Neural cell (in vitro differentiated cells): ENCODE measurements at regions not wholly inside any gene's neighbourhood (a gene's known extent, or its start where the extent isn't known, plus 50 kb on each side); places are given as distances from the start of the nearest gene placed in this dataset.

Source experiments
- EP300 ChIP-seq: fragments of 450-650 bp; conservative IDR thresholded peaks from 2 replicates; pipeline ENCODE4 v1.6.1; 2014; ENCODE audit warnings: antibody characterized with exemption, mild to moderate bottlenecking, moderate library complexity; ENCODE audit not compliant: poor library complexity, severe bottlenecking
- EZH2 ChIP-seq: fragments of 200-600, 300-800 bp; shearing (Covaris generic), sonication (generic); IDR thresholded peaks from 2 replicates; pipeline ENCODE4 v1.6.1; 2014; ENCODE audit warnings: antibody characterized with exemption, low read length, borderline replicate concordance, mild to moderate bottlenecking; ENCODE audit not compliant: insufficient read depth, poor library complexity, severe bottlenecking
- MXI1 ChIP-seq: fragments of 450-650 bp; conservative IDR thresholded peaks from 2 replicates; pipeline ENCODE4 v1.6.1; 2014; ENCODE audit warnings: antibody characterized with exemption, mild to moderate bottlenecking; ENCODE audit not compliant: poor library complexity, severe bottlenecking
- POLR2AphosphoS5 ChIP-seq: IDR thresholded peaks from 2 replicates; pipeline ENCODE4 v1.6.1; 2012
- RAD21 ChIP-seq: fragments of 450-650 bp; conservative IDR thresholded peaks from 2 replicates; pipeline ENCODE4 v1.6.1; 2014; ENCODE audit warnings: antibody characterized with exemption, mild to moderate bottlenecking, moderate library complexity
- REST ChIP-seq: IDR thresholded peaks from 2 replicates; pipeline ENCODE4 v1.6.1; 2012; ENCODE audit warnings: borderline replicate concordance
- TAF1 ChIP-seq: IDR thresholded peaks from 2 replicates; pipeline ENCODE4 v1.6.1; 2012; ENCODE audit warnings: low read depth
- TF ChIP-seq, protein P1 (sequence below): fragments of 450-650 bp; IDR thresholded peaks from 2 replicates; pipeline ENCODE4 v1.5.1; 2014; ENCODE audit warnings: antibody characterized with exemption, mild to moderate bottlenecking, moderate library complexity; ENCODE audit not compliant: poor library complexity, severe bottlenecking

GRCh38 chr4:103400405-103400804 lies 202.3 kb upstream of the CENPE start:
- TF ChIP-seq EZH2: no peak
- no peak for TF ChIP-seq TAF1
- no peak for TF ChIP-seq EP300
- TF ChIP-seq, protein P1, sequence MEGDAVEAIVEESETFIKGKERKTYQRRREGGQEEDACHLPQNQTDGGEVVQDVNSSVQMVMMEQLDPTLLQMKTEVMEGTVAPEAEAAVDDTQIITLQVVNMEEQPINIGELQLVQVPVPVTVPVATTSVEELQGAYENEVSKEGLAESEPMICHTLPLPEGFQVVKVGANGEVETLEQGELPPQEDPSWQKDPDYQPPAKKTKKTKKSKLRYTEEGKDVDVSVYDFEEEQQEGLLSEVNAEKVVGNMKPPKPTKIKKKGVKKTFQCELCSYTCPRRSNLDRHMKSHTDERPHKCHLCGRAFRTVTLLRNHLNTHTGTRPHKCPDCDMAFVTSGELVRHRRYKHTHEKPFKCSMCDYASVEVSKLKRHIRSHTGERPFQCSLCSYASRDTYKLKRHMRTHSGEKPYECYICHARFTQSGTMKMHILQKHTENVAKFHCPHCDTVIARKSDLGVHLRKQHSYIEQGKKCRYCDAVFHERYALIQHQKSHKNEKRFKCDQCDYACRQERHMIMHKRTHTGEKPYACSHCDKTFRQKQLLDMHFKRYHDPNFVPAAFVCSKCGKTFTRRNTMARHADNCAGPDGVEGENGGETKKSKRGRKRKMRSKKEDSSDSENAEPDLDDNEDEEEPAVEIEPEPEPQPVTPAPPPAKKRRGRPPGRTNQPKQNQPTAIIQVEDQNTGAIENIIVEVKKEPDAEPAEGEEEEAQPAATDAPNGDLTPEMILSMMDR: no peak
- no peak for TF ChIP-seq POLR2AphosphoS5
- no peak for TF ChIP-seq RAD21
- TF ChIP-seq MXI1: no peak
- no peak for TF ChIP-seq REST
